HG02798 (cell line): ENCODE measurements at regions not wholly inside any gene's neighbourhood (a gene's known extent, or its start where the extent isn't known, plus 50 kb on each side); places are given as distances from the start of the nearest gene placed in this dataset.
A peak's percentile ranks its signal among the peaks of the same experiment; 100 is the strongest.

Experiments
- ATAC-seq: cut with Tn5 transposase; IDR thresholded peaks from one replicate; pipeline ENCODE4 v1.9.1; 2021; ENCODE audit warnings: mild to moderate bottlenecking; ENCODE audit not compliant: unreplicated experiment, poor library complexity

DNA sequence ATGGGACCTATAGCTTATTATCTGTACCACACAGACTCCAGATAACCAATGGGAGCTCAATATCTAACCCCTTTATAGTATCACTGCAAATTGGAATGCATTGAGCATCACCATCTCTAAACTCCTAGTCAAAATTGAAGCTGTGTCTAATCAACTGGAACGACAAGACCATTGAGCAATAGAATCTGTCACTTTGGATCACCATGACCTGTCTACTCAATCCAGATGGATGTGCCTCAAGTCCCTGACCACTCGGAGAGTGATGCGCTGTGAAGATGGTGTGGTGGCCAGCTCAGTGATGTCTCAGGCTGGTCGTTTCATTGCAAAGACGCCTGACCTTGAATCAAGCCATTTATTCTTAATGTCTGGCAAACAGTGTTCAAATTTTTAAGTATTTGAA is 160.5 kb downstream of the SEMA6D start:
- no peak for ATAC-seq

DNA sequence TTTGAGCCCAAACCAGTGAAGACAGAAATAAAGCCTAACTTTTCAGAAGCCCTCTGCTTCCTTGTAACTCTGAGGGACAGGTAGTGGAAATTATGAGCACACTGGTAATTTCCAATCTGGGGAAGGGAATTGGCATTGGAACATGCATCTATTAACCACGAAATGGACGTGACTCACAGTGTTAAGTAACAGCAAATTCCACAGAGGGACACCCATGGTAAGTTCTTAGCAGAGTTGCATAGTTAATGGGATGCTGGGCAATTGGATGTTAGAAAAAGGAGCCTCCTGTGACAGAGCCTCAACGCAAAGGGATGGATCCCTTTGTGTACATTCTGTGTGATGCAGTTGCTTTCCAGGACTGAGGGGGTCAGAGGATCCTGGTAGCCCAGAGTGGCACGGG is 168.6 kb downstream of the SEMA6D start:
- no peak for ATAC-seq

DNA sequence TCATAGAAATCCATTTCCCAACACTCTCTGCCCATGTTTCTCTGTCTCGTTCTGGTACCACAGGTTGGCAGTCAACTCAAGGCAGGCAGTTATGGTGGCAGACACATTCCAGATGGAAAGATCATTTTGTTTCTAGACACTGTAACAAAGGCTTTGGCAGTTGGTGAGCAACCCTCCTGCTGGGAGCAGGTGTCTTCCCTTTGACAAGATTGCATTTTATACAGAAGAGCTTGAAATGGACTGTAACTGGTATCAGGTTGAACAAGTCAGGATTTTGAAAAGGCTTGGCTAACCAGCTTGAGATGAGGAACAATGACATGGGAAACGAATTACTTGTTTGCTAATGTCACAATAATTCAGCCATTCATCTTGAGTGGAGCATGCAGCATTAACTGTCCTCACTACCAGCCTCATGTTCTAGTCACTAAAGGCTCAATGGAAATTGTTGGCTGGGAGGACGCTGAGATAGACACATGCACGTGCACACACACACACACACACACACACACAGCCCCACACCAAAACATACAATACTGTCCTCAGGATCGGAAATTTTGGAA is 170.0 kb downstream of the SEMA6D start:
- no peak for ATAC-seq

DNA sequence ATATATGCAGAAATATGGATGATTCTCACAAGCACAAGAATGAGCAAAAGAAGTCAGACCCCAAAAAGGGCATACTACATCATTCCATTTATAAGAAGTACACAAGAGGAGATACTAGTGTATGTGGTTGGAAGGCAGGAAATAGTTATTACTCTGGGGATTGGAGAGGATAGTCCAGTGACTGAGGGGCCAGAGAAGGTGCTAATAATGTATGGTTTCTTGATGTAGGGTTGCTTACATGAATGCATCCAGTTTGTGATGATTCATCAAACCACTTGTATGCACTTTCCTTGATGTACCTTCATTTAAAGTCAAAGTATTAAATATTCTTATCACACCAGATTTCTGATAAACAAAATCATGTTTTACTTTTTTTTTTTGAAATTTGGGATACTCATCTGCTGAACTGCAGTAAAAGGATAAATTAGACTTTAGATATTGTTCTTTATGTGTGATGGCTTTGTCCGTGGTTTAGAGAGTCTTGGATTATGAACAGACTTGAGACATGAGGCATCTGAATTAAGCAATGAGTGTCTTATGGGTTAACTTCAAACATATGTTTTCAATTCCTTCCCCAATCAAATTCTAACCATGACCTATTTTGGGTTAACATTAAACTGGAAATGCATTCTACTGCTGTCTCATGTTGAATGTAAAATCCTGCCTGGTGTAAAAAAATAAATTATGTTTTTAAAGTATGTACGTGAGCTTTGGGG is 171.2 kb downstream of the SEMA6D start:
- ATAC-seq, result no peak

DNA sequence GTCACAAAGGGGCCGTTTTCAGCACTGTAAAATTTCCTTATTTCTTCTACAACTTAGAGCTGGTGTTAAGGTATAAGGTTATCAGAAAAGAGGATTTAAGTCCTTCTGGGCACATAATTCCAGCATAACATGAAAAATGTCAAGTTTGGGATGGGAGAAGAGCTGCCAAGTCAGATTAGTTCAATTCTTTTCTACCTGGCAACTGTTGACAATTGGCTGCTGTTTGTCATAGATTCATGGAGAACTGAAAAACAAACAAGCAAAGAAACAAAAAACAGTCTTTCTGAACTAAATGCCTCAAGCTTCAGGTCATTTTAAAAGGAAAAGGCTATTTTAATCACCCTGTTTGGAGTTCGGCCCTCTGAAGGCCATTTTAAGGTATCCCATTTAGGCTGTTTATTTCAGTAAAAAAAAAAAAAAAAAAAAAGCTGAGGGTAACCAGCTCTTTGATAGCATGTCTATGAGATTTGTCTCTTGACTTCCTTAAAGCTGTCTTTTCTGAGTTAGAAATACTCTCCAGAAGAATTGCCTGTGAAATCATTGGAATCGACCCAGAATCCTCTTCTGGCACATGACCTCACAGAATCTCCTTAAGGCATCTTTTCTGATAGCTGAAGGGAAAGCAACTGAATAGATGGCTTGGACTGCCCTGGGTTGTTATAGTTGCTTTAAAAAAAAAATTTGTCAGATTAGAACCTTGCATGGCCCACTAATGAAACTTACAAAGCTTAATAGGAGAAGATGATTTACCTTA is 173.3 kb downstream of the SEMA6D start:
- no peak for ATAC-seq

DNA sequence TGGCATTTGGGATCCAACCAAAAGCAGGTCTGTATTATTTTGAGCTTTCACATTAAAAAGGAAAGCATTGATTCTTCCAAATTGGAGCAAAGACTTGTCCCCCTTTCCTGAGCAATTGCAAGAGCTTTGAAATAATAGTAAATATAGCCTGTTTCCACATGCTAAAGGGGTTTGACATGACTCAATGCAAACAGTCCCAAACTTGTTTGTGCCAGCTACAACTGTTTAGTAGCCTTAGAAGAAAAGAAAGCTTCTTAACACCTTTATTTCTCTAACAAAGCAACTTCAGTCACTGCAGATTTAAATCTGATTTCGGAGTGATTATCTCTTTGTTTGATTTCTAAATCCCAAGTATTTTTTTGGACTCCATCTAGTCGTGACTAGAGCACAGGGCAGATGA is 180.2 kb downstream of the SEMA6D start:
- ATAC-seq, result no peak

DNA sequence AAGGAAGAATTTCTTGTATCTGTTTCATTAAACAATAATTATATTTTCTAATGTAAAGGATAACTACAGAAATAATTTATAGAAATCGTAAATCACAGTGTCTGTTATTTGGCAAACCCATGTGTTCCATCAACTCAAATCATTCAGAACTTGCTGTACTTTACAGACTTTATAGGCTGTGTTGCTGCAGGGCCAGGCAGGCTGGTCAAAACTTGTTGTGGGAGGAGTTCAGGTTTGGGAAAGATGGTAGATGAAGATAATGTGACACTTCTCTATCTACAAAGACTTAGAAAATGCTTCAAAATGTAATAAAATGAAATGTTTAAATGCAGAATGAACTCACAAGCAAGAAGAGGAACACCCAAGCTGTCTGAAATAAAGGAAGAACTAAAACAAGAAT is 183.4 kb downstream of the SEMA6D start:
- no peak for ATAC-seq

DNA sequence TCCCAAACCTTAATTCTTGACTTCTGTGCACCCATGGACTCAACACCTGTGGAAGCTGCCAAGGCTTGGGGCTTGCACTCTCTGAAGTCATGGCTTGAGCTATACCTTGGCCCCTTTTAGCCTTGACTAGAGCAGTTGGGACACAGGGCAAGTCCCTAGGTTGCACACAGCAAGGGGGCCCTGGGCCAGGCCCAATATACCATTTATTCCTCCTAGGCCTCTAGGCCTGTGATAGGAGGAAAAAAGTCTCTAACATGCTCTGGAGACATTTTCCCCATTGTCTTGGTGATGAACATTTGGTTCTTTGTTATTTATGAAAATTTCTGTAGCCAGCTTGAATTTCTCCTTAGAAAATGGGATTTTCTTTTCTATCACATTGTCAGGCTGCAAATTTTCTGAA is 186.1 kb downstream of the SEMA6D start:
- ATAC-seq, result no peak

DNA sequence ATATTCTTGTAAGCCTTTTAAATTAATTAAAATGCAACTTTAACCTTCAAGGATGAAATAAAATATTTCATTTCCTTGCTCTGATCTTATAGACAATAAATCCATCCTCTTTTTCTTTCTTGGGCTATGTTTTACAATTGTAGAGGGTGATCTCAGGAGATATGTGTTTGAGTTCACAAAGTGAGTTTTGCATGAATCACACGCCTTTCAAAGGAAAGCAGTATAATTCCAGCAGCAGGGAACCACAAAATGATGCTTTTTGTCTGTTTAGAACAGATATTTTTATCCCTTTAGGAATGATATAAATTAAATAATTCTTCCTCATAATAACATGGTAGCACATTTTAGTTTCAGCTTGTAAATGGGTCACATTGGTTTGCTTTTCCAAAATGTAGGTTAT is 191.2 kb downstream of the SEMA6D start:
- ATAC-seq, result no peak

DNA sequence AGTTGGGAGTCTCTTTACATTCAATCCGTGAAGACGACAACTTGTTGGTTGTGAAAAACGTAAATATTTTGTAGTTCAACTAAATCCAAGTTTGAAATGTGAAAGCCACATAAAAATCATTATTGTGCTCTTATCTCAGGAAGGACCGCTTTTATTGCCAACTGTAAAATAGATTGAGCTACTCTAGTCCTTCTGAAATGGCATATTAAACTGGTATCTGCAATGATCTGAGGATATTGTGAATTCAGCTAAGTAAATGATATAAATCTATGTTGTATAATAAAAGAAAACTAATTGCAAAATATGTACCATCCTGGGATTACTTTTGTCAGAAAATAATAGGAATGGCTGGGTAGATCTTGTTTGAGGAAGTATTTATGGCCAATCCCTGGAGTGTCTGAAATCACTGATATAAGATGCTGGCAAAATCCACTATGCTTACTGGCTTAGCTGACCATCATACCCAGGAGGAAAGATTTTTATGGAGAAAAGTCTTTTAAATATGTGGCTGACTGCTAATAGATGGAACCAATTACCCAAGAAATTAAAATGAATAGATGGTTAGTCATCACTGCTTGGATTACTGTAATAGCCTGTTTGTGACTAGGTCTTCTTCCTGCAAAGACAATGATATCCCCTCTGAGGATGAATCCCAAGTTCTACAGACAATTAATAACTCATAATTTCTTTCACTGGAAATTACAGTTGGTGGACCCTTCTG is 191.8 kb downstream of the SEMA6D start:
- no peak for ATAC-seq

DNA sequence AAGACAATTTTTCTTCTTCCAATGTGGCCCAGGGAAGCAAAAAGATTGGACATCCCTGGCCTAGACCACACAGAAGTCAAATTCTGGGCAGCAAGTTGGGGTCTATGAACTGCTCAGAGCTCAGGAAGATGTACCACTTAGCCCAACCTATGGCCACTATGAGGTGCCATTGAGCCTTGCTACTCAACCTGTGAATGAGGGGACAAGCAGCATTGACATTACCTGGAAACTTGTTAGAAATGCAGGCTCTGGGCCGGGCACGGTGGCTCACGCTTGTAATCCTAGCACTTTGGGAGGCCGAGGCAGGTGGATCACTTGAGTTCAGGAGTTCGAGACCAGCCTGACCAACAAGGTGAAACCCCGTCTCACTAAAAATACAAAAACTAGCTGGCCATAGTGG is 195.6 kb downstream of the SEMA6D start:
- ATAC-seq, result peak; percentile 66

DNA sequence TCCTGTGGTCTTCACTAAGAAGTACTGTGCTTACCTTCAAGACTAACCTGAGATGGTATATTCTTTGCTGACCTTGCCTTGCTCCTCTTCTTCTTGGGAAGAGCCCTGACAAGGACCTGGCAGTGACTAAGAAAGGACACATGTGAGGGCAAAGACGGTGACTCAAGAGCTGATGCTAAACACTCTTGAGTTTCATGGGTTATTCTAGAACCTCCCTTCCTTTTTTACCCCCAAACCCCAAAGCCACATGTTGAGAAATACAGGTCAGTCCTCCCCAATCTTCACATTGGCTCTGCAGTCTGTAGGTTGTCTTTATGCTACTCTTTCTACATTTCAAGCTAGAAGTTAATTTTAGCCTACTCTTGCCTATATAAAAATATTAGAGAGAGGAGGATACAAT is 200.6 kb downstream of the SEMA6D start:
- peak; percentile 36 for ATAC-seq

DNA sequence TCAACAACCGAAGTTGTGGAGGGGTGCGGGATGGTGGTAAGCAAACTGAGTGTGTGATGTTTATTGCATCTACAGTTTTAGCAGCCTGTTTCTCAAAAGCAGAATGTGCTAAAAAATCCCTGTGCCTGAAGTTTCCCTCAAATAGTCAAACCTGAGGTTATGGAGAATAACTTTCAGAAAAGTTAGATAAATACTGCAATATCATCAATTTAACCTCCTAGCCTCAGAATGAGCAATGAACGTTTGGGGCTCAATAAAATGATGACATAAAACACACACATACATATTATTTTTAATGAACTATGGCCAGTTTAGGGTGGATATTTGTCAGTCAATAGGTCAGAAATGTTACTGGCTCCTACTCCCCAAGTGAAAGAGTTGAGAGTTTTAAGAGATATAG is 201.6 kb downstream of the SEMA6D start:
- no peak for ATAC-seq

DNA sequence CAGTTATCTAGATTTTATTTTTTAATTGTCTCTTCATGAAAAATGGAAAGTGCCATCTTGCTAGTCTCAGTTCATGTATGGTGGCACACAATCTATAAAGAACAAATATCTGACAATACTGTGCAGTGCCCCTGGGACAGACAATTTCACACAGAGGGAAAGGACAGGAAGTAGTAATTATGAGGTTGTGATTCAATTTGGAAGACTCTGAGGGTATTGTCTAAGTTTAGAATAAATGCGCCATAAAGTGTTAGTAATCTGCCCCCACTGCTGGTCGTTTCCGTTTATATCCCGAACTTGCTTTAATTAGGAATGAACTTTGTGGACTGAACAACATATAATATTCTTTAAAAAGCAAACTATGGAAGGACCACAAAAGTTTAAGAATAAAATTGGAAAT is 196.4 kb upstream of the SLC24A5 start:
- no peak for ATAC-seq

DNA sequence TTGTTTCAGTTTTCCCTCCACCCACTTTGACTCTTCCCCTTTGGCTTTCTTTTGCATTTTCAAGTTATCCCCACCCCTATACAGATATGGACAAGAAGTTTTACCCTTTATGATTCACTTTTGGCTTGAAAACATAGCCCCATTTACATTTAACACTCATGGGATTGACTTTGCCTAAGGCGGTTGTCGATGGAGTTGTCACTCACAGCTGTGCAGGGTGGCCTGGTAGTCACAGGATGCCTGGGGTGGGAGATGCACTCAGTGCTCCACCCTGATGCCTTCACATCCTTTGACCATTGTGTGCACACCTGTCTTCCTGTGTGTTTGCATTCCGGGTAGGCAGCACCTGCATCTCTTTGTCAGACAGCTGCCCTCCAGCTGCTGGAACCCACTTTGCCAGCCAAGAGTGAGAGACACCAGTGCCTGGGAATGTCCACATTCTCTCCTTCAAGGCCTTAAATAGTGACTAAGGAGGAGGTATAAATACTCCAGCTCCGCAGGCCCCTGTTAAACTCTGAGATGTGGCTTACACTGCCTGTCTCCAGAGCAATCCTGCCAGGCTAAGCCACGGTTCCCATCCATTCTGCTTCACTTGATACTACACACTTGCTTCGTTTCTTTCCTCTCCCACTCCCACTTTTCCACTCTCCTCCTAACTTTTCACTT is 191.5 kb upstream of the SLC24A5 start:
- ATAC-seq, result no peak

DNA sequence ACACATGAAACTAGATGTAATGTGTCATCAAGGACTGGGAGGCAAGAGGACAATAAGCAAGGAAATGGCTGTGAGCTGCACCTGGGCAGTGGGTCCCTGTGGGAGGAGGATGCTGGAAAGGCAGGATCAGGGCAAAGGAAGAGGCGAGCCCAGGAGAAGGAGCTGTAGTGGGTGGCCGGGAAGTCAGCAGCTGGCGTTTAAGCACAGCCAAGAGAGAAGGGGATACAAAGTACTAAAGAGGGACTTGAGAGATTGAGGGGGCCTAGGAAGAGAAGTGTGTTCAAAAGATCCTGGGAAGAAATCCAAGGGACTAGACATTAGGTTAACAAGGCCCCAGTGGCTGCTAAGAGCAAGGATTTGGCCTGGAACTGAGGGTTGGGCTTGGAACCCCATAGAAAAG is 188.5 kb upstream of the SLC24A5 start:
- ATAC-seq, result no peak

DNA sequence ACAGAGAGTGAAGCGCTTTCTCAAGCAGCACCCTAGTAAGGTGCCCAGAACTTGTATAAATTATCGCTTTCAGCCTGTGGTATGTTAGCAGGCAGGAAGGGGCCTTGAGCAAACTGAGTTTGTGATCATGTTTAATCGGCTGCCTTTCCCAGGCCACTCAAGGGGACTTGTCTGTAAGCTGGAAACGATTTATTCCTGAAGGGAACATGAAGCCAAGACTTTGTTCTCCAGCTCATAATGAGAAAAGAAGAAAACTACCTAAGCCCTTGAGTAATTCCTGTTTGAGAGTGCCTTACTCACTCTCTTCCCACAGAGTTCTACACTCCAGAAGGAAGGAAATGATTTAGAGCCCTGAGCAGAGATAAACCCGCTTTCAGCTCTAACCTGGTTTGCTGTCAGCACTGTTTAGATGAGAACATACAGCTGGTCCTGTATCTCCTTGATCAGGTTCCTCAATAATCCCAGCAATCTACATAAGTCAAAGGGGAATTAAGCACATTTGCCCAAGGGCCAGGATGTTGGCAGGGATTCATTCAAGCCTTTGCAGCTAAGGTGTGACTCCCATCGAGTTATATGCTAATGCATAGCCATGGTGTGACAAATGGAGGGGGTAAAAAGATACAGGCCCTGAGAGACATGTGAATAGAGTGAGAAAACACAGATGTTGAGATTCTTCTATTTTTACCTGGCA is 187.7 kb upstream of the SLC24A5 start:
- ATAC-seq, result no peak

DNA sequence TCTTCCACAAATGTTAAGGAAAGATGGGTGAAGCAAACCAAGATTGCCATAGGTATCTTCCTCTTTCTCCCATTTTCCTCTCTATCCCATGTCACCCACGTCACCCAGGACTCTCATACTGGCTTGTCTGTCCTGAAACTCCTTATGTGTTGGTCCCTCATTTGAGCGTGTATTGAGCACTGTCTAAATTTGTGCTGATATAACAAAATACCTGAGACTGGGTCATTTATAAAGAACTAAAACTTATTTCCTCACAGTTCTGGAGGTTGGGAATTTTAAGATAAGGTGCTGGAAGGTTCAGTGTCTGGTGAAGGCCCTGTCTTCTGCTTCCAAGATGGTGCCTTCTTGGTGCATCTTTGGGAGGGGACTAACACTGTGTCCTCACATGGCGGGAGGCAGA is 186.9 kb upstream of the SLC24A5 start:
- ATAC-seq, result no peak

DNA sequence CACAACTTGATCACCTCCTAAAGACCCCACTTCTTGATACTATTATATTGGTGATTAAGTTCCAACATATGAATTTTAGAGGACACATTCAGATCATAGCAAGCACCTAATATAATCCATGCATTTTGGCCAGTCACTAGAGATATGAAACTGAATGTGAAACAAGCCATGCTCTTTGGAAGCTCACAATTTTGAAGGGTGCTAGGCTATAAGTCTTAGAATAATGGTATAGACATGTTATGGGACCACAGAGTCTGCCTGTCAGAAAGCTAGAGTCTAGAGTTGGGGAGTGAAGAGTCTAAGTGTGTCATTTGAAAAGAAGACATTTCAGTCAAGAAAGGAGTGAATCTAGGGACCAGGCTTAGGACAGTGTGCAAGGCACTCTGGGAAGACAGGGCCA is 186.4 kb upstream of the SLC24A5 start:
- ATAC-seq, result no peak

DNA sequence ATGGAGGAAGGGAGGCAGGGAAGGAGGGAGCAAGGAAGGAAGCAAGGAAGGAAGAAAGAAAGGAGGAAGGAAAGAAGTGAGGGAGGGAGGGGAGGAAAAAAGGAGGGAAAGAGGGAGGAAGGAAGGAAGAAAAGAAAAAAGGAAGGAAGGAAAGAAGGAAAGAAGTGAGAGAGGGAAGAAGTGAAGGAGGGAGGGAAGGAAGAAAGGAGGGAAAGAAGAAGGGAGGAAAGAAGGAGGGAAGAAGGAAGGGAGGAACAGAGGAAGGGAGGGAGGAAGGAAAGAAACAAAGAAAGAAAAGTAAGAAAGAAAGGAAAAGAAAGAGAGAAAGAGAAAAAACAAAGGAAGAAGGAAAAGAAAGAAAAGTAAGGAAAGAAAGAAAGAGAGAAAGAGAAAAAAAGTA is 183.0 kb upstream of the SLC24A5 start:
- no peak for ATAC-seq
